DMS79 (cell line): ENCODE measurements at regions not wholly inside any gene's neighbourhood (a gene's known extent, or its start where the extent isn't known, plus 50 kb on each side); places are given as distances from the start of the nearest gene placed in this dataset.
"Not testable (repeated sequence)": the region's sequence is repeated elsewhere in the genome, so short reads cannot be mapped to it uniquely, and the experiment has no call there.

Experiments
- DNase-seq: peaks from one replicate; lab custom pipeline; 2025; lab: John Stamatoyannopoulos, UW

DNA sequence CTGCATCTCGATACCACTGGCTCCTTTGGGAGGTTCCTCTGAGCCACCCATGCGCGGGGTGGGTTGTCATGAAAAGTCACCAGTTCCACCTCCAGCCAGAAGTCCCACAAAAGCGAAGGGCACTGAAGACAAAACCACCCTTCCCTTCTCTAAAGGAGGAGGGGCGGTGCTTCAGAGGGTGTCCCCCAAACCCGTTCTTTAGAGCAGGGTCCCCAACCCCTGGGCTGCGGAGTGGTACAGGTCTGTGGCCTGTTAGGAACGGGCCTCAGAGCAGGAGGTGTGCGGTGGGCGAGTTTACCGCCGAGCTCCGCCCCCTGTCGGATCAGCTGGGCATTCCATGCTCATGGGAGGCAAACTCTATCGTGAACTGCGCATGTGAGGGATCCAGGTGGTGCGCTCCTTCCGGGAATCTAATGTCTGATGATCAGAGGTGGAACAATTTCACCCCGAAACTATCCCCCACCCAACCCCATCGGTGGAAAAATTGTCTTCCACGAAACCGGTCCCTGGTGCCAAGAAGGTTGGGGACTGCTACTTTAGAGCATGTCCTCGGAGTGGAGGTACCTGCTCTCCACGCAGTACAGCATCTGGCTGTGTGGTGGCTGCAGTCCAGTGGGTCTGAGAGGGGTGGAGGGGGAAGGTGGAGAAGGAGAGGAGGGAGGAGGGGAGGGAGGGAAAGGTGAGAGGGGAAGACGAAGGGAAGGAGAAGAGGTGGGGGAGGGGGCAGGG is 72.9 kb upstream of the SEPTIN5 start:
- no peak for DNase-seq

- DNase-seq: no peak
Measured at GRCh38 chr22:19641983-19642451, 72.3 kb upstream of the SEPTIN5 start.

GRCh38 chr22:19643448-19644313 is 70.6 kb upstream of the SEPTIN5 start:
- no peak for DNase-seq

- no peak for DNase-seq
Measured at GRCh38 chr22:19644314-19645223, 69.7 kb upstream of the SEPTIN5 start.

DNA sequence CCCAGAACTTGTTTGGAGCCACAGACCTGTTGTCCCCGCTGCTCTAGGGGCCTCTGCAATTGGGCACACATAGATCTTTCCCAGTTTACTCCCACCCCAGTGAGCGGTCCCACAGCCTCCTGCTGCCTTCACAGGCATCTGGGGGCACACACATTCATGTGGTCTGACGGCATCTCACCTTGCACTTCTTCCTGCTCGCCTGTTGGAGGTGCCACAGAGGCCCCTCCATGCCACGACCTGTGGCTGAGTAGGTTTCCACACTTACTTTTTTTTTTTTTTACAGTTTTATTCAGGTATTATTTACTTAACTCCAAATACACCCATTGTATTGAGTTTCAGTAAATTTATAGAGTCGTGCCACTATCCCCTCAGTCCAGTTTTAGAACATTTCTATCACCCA is 68.9 kb upstream of the SEPTIN5 start:
- DNase-seq: no peak

DNA sequence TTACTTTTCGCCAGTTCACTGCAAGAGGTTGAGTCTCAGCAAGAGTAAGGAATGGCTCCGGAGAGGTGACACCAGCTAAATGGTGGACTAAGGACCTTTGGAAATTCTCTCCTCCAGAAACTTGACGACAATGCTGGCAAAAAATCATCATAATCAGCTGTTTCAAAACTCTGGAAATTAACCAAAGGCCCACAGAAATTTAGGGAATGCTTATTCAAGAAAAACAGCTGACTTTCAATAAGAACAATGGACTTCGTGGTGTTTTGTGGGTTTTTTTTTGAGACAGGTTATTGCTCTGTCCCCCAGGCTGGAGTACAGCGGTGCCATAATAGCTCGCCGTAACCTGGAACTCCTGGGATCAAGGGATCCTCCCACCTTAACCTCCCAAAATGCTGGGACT is 68.4 kb upstream of the SEPTIN5 start:
- no peak for DNase-seq

- DNase-seq: no peak
Measured at GRCh38 chr22:19646383-19646782, 67.9 kb upstream of the SEPTIN5 start.

DNA sequence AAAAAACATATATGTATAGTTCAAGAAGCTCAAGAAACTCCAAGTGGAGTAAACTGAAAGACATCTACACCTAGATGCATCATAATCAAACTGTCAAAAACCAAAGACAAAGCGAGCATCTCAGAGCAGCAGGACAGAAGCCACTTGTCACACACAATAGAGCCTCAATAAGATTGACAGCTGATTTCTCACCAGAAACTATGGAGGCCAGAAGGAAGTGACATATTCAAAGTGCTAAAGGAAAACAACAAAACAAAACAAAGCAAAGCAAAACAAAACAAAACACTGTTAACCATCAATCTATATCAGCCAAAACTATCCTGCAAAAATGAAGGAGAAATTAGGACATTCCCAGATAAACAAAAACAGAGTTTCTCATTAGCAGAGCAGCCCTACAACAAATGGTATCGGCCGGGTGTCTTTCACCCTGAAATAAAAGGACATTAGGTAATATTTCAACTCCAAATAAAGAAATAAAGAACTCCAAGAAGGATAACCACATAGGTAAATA is 65.8 kb upstream of the SEPTIN5 start:
- no peak for DNase-seq

DNA sequence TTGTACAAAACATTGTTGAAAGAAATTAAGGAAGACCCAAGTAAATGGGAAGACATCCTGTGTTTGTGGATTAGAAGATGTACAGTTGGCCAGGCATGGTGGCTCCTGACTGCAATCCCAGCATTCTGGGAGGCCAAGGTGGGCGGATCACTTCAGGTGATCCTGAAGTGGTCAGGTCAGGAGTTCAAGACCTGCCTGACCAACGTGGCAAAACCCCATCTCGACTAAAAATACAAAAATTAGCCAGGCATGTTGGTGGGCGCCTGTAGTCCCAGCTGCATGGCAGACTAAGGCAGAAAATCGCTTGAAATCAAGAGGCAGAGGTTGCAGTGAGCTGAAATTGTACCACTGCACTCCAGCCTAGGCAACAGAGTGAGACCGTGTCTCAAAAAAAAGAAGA is 62.0 kb upstream of the SEPTIN5 start:
- no peak for DNase-seq

- no peak for DNase-seq
Measured at GRCh38 chr22:19654338-19654987, 59.8 kb upstream of the SEPTIN5 start.

- no peak for DNase-seq
Measured at GRCh38 chr22:19655399-19655798, 58.9 kb upstream of the SEPTIN5 start.

GRCh38 chr22:19656541-19657251 is 57.6 kb upstream of the SEPTIN5 start:
- no peak for DNase-seq

GRCh38 chr22:19657252-19658056 is 56.8 kb upstream of the SEPTIN5 start:
- DNase-seq: no peak

- DNase-seq: no peak
Measured at GRCh38 chr22:19658057-19658966, 56.0 kb upstream of the SEPTIN5 start.

- no peak for DNase-seq
Measured at GRCh38 chr22:19658967-19659804, 55.1 kb upstream of the SEPTIN5 start.

DNA sequence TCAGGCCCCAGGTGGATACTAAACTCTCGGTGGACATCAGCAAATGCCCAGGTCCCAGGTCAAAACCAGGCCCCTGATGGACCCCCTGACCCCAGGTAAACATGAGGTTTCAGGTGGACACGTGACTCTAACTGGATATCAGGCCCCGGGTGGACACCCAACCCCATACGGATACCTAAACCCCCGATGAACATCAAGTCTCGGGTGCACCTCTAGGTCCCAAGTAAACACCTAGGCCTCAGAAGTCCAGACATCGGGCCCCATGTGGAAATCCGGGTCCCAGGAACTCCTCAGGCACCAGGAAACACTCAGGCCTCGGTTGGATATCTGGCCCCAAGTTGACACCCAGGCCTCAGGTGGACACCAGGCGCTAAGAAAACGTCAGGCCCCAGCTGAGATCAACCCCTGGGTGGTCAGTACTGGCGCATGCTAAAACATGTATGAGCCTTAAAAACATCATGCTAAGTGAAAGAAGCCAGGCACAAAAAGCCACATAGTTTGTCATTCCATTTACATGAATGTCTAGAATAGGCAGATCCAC is 54.4 kb upstream of the SEPTIN5 start:
- no peak for DNase-seq

DNA sequence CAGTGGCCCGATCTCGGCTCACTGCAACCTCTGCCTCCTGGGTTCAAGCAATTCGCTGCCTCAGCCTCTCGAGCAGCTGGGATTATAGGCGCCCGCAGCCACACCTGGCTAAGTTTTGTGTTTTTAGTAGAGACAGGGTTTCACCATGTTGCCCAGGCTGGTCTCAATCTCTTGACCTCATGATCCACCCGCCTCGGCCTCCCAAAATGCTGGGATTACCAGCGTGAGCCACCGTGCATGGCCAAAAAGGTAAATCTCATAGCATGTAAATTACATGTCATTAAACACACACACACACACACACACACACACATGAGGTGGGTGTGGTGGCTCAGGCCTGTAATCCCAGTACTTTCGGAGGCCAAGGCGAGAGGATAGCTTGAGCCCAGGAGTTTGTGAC is 53.7 kb upstream of the SEPTIN5 start:
- not testable (repeated sequence) for DNase-seq

GRCh38 chr22:19661156-19661555 is 53.1 kb upstream of the SEPTIN5 start:
- no peak for DNase-seq
